Hippocampal formation (tissue), 2 donors: ENCODE measurements at regions not wholly inside any gene's neighbourhood (a gene's known extent, or its start where the extent isn't known, plus 50 kb on each side); places are given as distances from the start of the nearest gene placed in this dataset.
"Not testable (repeated sequence)": the region's sequence is repeated elsewhere in the genome, so short reads cannot be mapped to it uniquely, and the experiment has no call there.

Experiments used
- DNase-seq, 2 donors: peaks; one replicate each; lab custom pipeline; 2025; lab: John Stamatoyannopoulos, UW

DNA sequence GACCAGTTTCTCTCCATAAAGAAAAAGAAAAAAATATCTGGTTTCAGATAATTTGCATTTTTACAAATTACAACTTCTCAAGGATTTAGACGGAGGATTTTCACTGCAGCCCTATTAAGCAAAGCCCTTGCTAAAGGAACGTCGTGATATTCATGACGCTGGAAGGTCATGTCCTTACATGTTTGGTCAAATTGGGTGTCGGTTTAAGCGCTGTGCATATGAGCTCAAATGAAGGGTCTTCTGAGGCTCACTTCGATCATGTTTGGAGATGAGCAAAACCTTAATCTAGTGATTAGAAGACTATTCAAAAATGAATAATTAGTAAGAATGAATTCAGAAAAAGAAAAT lies 67.3 kb upstream of the USP15 start:
- no peak for DNase-seq

DNA sequence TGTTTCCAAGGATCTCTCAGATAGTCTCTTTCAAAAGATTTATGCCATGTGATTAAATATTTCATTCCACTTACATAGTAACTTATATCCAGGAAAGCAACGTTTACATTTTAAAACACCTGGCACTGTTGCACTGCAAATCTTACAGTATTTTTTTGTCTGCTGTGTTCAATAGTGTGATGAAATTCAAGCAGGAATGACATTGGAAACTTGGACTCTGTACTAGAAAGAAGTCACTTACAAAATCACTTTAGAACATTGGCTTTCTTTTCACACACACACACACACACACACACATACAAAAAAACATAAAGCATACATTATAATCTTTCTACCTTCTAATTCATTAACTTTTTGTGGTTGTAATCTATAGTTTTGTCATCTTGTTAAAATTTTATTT lies 66.2 kb upstream of the USP15 start:
- DNase-seq, result no peak

DNA sequence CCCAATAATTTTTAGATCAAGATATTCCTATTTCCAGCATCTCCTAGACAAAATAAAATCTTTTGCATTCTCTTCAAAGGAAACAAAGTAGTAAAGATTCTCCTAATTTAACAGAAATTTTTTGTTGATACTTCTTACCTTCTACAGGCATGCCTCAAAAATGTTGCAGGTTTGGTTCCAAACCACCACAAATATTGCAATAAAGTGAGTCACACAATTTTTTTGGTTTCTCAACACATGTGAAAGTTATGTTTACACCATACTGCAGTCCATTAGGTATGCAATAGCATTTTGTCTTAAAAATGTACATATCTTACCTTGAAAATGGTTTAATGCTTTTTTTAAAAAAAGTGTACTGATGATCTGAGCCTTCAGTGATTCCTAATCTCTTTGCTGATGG lies 65.6 kb upstream of the USP15 start:
- DNase-seq, result no peak

DNA sequence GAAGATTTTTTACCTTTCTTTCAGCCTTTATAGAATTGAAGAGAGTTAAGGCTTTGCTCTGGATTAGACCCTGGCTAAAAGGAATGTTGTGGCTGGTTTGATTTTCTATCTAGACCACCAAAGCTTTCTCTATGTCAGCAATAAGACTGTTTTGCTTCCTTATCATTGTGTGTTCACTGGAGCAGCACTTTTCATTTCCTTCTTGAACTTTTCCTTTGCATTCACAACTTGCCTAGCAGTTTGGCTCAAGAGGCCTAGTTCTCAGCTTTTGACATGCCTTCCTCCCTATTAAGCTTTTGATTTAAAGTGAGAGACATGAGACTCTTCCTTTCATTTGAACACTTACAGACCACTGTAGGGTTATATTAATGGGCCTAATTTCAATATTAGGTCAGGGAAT lies 64.1 kb upstream of the USP15 start:
- DNase-seq, result no peak

DNA sequence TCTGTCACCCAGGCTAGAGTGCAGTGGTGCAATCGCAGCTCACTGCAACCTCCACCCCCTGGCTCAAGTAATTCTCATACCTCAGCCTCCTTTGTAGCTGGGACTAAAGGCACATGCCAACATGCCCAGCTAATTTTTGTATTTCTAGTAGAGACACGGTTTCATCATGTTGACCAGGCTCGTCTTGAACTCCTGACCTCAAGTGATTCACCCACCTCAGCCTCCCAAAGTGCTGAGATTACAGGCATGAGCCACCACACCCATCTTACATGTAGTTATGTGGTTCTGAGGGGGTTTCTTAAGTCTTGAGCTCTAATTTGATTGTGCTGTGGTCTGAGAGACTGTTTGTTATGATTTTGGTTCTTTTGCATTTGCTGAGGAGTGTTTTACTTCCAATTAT lies 57.3 kb upstream of the USP15 start:
- not testable (repeated sequence) for DNase-seq

DNA sequence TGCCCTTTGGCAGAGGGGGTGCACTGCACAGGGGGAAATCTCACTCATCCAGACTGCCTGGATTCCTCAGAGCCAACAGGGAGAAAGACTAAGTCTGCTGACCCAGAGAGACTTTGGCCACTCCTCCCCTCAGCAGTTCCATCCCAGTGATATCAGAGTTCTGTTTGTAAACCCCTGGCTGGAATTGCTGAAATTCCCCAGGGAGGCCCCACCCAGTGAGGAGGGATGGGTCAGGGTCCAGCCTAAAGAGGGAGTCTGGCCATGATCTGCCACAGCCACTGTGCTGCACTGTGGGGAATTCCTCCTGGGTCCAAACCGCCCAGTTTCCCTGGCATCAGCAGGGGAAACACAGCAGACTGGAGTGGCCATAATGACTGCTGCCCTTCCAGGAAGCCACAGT lies 54.9 kb upstream of the USP15 start:
- DNase-seq, result no peak

DNA sequence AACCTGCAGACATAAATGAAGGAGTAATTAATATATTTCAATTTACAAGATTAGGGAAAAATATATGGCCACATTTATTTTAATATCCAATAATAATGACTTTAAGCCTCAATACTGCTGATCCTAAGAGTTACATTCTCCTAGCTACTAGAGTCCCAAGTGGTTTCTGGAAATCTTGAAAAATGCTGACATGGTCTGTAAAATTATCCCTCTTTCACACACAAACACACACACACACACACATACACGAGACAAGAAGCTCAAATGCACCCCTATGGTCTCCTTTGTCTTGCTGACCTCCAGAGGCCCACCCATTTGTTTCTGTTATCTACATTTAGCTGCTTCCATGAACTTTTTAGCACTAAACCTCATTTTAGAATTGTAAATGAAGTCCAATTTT lies 53.0 kb upstream of the USP15 start:
- DNase-seq, result no peak
